ENCODE measurements at regions not wholly inside any gene's neighbourhood (a gene's known extent, or its start where the extent isn't known, plus 50 kb on each side); places are given as distances from the start of the nearest gene placed in this dataset.

DNA sequence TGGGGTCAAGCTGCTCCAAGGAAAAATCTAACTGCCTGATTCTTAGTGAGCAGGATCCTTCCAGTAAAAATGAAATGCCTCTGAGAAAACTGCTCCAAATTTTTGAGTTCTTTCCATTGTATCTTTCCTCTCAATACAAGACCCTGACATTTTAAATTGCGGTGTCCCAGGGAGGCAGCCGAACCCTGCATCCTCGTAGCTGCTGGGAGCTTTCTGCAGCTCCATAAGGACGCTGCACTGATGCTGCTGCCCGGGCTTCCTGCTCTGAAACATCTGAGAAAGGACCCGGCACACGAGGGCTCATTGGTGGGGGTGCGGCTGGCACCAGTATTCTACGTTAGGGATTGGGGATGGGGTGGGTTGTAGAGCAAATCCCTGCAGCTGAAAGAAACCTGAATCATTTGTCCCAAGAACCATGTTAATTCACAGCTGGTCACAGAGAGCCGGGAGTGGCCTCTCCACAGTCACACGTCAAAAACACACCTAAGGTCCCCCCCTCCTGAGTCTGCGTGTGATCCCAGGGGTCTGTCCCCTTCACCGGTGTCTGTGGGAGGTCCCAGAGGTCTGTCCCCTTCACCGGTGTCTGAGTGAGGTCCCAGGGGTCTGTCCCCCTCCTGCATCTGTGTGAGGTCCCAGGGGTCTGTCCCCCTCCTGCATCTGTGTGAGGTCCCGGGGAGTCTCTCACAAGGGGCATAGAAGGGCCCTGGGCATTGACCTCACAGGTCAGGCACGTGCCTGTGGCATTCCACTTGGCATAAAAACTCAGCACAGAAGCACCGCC lies 63.4 kb upstream of the ZNF354B start (continued):
- no peak for TF ChIP-seq ASH2L (IDR thresholded peaks at IDR 0.05; ENCODE audit: low read length)
- TF ChIP-seq SIN3A (conservative IDR thresholded peaks at IDR 0.05 in 1 of 2, IDR thresholded peaks at IDR 0.05 in 1 of 2; ENCODE audit: low read depth in 1 of 2, low read length in 2 of 2): no peak
- no peak for TF ChIP-seq SIX5 (IDR thresholded peaks at IDR 0.05; ENCODE audit: low read depth, low read length)
- TF ChIP-seq FOSL1 (IDR thresholded peaks at IDR 0.05; ENCODE audit: insufficient read depth, low read depth, low read length): no peak

All from H1 (cell line).